ENCODE measurements at regions not wholly inside any gene's neighbourhood (a gene's known extent, or its start where the extent isn't known, plus 50 kb on each side); places are given as distances from the start of the nearest gene placed in this dataset.

DNA sequence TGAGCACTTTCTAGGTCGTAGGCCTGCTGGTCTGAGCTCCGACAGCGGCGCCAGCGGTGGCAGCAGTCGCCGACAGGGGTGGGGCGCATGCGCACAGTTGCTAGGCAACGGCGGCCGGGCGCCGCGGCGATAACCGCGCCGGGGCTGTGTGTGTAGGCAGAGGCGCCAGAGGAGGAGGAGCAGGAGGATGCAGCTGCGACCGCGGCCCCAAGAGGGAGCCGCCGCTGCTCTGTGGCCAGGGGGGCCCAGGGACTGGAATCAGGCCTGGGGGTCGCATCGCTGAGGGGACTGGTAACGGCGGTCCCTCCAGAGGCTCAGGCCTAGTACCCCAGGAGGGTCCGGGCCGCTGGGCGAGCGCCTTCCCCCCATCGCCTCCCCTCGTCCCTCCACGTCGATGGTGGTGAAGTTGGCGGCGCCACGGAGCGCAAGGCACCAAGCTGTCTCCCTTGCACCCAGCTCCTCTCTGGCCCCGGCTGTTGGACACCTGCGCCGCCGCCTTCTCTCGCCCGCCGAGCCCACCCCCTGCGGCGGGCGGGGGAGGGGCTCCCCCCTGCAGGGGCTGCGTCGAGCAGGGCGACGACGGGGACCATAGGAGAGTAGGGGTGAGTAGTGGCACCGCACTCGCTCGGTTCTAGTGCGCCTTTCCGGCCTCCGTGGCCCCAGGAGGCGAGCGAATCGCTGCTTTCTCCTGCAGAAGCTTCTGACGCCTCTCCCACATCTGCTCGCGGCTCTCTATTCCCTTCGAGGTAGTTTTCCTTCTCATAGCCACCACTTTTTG, 58.6 kb upstream of the ZC4H2 start, which contains the start of gene ZC3H12B (continued):
- TF ChIP-seq NANOG (IDR thresholded peaks at IDR 0.05; ENCODE audit: insufficient read depth, low read depth, low read length, poor library complexity, severe bottlenecking) (no peak), CHD1 (IDR thresholded peaks at IDR 0.05; ENCODE audit: low read depth, low read length) (no peak), TAF1 (IDR thresholded peaks at IDR 0.05; ENCODE audit: low read depth, low read length) (peak; percentile 26; the same call in 1 of the 2 replicates), SAP30 (IDR thresholded peaks at IDR 0.05; ENCODE audit: insufficient read depth, insufficient replicate concordance, low read length) (no peak), BACH1 (IDR thresholded peaks at IDR 0.05; ENCODE audit: low read length) (peak; percentile 76), NRF1 (IDR thresholded peaks at IDR 0.05; ENCODE audit: low read depth, low read length) (peak; percentile 60), MAFK (IDR thresholded peaks at IDR 0.05; ENCODE audit: low read depth, low read length) (no peak)
- TF ChIP-seq, protein P1, sequence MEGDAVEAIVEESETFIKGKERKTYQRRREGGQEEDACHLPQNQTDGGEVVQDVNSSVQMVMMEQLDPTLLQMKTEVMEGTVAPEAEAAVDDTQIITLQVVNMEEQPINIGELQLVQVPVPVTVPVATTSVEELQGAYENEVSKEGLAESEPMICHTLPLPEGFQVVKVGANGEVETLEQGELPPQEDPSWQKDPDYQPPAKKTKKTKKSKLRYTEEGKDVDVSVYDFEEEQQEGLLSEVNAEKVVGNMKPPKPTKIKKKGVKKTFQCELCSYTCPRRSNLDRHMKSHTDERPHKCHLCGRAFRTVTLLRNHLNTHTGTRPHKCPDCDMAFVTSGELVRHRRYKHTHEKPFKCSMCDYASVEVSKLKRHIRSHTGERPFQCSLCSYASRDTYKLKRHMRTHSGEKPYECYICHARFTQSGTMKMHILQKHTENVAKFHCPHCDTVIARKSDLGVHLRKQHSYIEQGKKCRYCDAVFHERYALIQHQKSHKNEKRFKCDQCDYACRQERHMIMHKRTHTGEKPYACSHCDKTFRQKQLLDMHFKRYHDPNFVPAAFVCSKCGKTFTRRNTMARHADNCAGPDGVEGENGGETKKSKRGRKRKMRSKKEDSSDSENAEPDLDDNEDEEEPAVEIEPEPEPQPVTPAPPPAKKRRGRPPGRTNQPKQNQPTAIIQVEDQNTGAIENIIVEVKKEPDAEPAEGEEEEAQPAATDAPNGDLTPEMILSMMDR (IDR thresholded peaks at IDR 0.05; ENCODE audit: control extremely low read depth in 1 of 3, insufficient read depth in 1 of 3, low read depth in 1 of 3, low read length in 3 of 3): peak; percentile 34 to 51 (median 51); a peak in 3 of 4 replicates
- TF ChIP-seq, protein P2, sequence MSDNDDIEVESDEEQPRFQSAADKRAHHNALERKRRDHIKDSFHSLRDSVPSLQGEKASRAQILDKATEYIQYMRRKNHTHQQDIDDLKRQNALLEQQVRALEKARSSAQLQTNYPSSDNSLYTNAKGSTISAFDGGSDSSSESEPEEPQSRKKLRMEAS (IDR thresholded peaks at IDR 0.05): 0 out of 2 replicates have a peak, but pooled peaks have one; percentile 8
- TF ChIP-seq, protein P3, sequence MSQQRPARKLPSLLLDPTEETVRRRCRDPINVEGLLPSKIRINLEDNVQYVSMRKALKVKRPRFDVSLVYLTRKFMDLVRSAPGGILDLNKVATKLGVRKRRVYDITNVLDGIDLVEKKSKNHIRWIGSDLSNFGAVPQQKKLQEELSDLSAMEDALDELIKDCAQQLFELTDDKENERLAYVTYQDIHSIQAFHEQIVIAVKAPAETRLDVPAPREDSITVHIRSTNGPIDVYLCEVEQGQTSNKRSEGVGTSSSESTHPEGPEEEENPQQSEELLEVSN (IDR thresholded peaks at IDR 0.05): no peak
